ENCODE measurements at regions not wholly inside any gene's neighbourhood (a gene's known extent, or its start where the extent isn't known, plus 50 kb on each side); places are given as distances from the start of the nearest gene placed in this dataset.

GRCh38 chr15:35713733-35714132 lies 167.8 kb upstream of the DPH6 start:
- H3K4me3 ChIP-seq (ENCODE audit: low read depth, low read length): no peak overlapping the region
- DNase-seq (ENCODE audit: low read depth, low spot score): no peak
- POLR2A ChIA-PET: no interaction called here
- TF ChIP-seq, protein P1, sequence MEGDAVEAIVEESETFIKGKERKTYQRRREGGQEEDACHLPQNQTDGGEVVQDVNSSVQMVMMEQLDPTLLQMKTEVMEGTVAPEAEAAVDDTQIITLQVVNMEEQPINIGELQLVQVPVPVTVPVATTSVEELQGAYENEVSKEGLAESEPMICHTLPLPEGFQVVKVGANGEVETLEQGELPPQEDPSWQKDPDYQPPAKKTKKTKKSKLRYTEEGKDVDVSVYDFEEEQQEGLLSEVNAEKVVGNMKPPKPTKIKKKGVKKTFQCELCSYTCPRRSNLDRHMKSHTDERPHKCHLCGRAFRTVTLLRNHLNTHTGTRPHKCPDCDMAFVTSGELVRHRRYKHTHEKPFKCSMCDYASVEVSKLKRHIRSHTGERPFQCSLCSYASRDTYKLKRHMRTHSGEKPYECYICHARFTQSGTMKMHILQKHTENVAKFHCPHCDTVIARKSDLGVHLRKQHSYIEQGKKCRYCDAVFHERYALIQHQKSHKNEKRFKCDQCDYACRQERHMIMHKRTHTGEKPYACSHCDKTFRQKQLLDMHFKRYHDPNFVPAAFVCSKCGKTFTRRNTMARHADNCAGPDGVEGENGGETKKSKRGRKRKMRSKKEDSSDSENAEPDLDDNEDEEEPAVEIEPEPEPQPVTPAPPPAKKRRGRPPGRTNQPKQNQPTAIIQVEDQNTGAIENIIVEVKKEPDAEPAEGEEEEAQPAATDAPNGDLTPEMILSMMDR (IDR thresholded peaks at IDR 0.05; ENCODE audit: insufficient read depth, low read length, missing control alignments): no peak
- CTCF ChIA-PET: interaction anchor here (0.5 kb wide), 1 partner anchor 1169 kb away, joined by 3 read pairs; no protein-coding TSS in a partner anchor

DNA sequence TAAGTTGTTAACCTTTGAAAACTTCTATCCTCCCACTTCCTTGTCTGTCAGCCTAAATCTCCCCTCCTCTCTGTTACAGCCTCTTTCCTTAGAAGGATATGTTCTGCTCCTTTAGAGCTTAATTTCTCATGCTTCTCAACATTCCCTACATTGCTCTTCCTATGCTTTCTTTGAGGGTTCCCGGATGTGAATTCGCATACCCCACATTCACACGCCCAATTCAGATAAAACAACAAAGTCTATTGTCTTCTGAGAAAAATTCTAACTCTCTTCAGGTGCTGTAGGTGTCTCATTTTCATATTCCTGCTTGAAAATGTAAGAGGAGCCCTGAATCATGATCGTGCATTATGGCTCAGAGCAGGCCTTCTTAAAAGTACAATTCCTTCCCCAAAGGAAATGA lies 171.8 kb upstream of the DPH6 start:
- CTCF ChIA-PET: interaction anchor here (0.5 kb wide), 1 partner anchor 874 kb away, joined by 3 read pairs; no protein-coding TSS in a partner anchor
- no peak for DNase-seq (ENCODE audit: low read depth, low spot score)
- TF ChIP-seq, protein P1 (IDR thresholded peaks at IDR 0.05; ENCODE audit: insufficient read depth, low read length, missing control alignments): no peak
- H3K4me3 ChIP-seq (ENCODE audit: low read depth, low read length): no peak overlapping the region
- POLR2A ChIA-PET: no interaction called here

DNA sequence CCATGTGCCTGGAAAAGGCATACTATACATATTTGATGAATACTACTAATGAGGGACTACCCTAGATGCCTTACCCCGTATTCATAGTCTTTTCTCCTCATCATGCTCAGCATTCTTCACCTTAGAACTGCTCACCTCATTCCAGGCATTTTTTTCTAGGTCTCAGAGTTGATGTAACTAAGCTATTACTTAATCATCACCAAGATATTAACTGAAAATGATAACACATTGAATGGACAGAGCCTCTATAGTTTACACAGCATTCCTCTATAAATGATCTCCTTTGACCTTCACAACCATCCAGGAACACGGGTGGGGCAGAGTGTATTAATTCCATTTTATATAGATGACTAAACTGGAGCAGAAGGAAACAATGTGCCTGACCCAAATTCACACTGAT lies 174.1 kb upstream of the DPH6 start:
- ChIA-PET POLR2A (interaction anchor here (0.8 kb wide), 1 partner anchor 94 kb away, joined by 4 read pairs; no protein-coding TSS in a partner anchor), CTCF (interaction anchor here (1.7 kb wide), 1 partner anchor 11 kb away, joined by 7 read pairs; no protein-coding TSS in a partner anchor)
- TF ChIP-seq, protein P1 (IDR thresholded peaks at IDR 0.05; ENCODE audit: insufficient read depth, low read length, missing control alignments): no peak
- DNase-seq (ENCODE audit: low read depth, low spot score): no peak
- H3K4me3 ChIP-seq (ENCODE audit: low read depth, low read length): no peak overlapping the region

DNA sequence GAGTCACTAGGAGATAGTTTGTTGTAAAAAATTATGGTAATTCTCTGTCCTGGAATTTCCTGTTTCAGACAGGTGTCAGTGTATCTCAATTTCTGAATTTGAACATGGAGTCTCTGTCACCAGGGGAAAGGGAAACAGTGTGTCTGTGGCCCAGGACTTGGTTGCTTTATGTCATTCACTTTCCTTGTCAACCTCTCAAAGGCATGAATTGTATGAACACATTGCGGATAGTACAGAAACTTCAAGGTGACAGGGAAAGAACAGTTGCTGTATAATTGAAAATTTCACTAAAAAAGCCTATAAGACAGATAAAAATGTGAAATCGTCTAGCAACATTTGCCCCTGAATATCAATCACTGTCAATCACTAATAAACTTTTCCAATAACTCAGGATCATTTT lies 175.0 kb upstream of the DPH6 start:
- TF ChIP-seq, protein P1 (IDR thresholded peaks at IDR 0.05; ENCODE audit: insufficient read depth, low read length, missing control alignments): no peak
- ChIA-PET POLR2A (interaction anchor here (0.8 kb wide), 1 partner anchor 95 kb away, joined by 4 read pairs; no protein-coding TSS in a partner anchor), CTCF (no interaction called here)
- no peak overlapping the region for H3K4me3 ChIP-seq (ENCODE audit: low read depth, low read length)
- no peak for DNase-seq (ENCODE audit: low read depth, low spot score)

- ChIA-PET CTCF (no interaction called here), POLR2A (no interaction called here)
- H3K4me3 ChIP-seq (ENCODE audit: low read depth, low read length): no peak overlapping the region
- no peak for DNase-seq (ENCODE audit: low read depth, low spot score)
- TF ChIP-seq, protein P1 (IDR thresholded peaks at IDR 0.05; ENCODE audit: insufficient read depth, low read length, missing control alignments): no peak
Measured at GRCh38 chr15:35721751-35722150, 175.8 kb upstream of the DPH6 start.

GRCh38 chr15:35722501-35722900 lies 176.5 kb upstream of the DPH6 start:
- H3K4me3 ChIP-seq (ENCODE audit: low read depth, low read length): no peak overlapping the region
- ChIA-PET POLR2A (no interaction called here), CTCF (interaction anchor here (0.9 to 1.5 kb wide), 4 partner anchors 9 to 29 kb away, joined by 3 to 5 read pairs (median 3); no protein-coding TSS in a partner anchor)
- no peak for DNase-seq (ENCODE audit: low read depth, low spot score)
- TF ChIP-seq, protein P1 (IDR thresholded peaks at IDR 0.05; ENCODE audit: insufficient read depth, low read length, missing control alignments): no peak

Data from AG04449 (cell line).